SW 1271 (cell line): ENCODE measurements at regions not wholly inside any gene's neighbourhood (a gene's known extent, or its start where the extent isn't known, plus 50 kb on each side); places are given as distances from the start of the nearest gene placed in this dataset.
A peak's percentile ranks its signal among the peaks of the same experiment; 100 is the strongest.

Experiments used
- DNase-seq, 2 experiments: peaks; one replicate each; lab custom pipeline; 2025; lab: John Stamatoyannopoulos, UW

DNA sequence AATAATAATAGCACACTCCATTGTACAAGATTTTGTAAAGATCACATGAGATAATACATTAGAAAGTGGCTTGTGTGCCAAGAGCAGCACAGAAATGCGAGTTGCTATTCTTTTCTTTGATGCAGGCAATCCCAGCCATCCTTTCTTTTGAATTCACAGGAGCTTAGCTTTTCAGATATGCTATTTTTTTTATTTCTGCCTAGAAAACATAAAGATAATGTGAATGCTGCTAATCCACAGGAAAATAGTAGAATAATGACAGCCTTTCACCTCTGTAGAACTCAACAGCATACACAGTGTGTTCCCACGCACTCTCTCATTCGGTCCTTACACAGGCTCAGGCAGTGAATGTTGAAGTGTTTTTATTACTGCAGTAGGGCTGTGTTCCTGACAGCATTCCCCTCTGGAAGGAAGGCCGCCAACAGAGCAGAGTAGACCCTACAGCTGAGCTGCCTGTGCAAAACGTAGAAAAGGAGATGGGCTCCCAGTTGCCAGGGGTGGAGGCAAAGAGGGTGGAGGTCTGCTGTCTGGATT, 138.8 kb upstream of the TAPT1 start:
- DNase-seq = no peak

GRCh38 chr4:16360694-16361262, 134.5 kb upstream of the TAPT1 start:
- peak in 1 of 2 experiments; percentile 33 for DNase-seq

GRCh38 chr4:16353165-16353564, 126.9 kb upstream of the TAPT1 start:
- DNase-seq = no peak

DNA sequence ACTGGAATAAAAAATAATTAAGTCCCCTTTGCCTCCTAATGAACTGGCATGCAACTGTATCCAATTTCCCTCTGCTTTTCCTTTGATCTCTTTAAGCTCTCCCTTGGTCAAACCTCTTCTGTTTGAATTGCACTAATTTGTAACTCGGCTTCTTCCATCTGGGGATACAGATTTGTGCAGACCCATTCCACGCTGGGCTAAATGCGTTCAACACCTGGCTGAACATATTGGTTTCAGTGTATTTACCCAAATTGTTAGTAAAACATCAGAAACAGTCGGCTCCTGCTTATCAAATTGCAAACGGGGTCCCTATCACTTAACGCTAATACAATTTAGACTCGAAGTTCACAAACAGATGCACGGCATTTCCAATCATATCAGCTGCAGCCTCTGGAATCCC, 124.9 kb upstream of the TAPT1 start:
- no peak for DNase-seq

DNA sequence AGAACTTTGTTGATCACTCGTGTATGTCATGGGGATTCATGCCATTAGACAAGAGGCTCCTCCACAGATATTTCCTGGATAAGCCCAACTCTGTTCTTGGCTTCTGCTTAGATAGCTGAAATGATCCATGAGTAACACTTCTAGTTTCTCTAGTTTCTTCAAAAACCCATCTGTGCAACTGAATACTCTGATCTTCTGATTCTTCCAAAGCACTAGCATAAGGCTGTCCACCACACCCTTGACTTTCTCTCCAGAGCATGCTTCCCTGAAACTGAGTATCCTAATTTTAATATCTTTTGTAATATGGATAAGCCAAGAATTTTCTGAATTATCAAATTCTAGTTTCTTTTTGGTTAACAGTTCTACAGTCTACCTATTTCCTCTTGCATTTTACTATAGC, 118.6 kb upstream of the TAPT1 start:
- no peak for DNase-seq

DNA sequence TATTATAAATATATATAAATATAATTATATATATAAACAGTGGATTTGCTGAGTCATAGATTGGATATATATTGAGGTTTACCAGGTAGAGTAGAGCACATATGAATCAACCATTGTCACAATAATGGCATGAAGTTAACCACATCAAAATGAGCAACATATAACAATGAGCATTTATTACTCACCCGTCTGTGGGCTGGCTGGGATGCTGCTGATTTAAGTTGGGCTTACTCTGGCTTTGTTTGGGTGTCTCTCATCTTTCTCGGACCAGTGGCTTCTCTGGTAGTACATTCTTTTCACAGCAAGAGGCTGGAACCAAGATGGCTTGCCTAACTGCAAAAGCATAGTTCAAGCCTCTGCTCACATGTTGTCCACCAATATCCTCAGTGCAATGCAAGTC, 111.7 kb upstream of the TAPT1 start:
- no peak for DNase-seq

DNA sequence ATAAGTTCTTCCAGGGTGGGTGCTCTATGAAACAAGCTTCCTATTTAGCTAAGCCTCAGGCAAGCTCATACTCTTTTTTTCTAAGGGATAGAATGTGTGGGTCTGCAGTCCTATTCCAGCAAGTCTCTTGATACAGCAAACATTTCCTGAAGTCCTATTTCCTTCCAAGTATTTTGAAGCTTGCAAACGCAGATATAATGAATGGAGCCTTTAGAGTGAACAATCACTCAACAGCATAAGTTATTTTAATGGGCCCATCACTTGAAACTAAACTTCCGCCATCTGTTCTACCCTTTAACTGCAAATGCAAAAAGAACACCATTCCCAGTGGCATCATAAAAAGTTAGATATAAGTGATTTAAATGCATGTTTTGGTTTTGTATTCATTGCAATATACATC, 108.3 kb upstream of the TAPT1 start:
- DNase-seq = no peak

DNA sequence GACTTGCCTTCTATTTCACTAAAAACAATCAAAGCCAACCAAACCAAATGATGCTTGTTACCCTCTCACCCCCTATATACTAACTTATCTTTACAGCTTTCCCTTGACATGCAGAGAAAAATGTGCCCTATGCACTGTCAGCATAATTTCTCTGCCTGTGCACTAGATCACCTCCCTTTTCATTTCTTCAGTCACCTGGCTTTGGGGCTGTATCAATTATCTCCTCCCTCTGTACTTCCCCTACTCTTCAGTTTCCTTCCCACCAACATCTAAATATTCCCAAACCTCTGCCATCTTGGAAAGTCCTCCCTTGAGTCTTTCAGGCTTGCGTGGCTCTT, 103.5 kb upstream of the TAPT1 start:
- DNase-seq = no peak

DNA sequence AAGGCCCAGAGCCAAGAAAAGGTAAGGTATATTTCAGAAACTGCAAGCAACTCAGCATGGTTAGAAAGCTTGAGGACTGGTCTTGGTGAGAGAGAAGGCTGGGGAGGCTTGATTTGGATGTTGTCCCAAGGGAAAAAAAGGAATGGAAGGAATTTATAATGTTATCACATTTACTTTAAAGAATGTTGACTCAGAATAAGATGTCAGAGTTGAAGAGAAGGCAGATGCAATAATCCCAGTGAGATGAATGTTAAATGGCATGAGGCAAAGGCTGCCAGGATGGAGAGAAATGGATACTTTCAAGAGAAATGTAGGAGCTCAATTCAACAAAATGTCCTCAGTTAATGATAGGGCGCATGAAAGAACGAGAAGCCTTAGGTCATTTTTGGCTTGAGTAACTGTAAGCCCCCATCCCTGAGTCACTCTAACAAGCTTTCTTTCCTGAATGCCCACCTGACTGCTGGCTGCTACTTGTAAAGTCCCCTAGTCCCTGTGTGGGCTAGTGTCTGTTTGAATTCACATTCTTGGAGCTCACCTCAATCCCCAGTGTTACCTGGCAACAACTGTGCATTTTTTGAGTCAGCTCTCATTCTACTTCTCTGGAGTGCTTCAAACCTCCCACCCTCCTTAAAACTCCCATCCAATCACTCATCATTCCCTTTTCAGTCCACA, 103.0 kb upstream of the TAPT1 start:
- DNase-seq = no peak

GRCh38 chr4:16322183-16322582, 95.9 kb upstream of the TAPT1 start:
- no peak for DNase-seq

GRCh38 chr4:16315456-16315855, 89.2 kb upstream of the TAPT1 start:
- no peak for DNase-seq

- no peak for DNase-seq
Measured at GRCh38 chr4:16310606-16311005, 84.3 kb upstream of the TAPT1 start.

- no peak for DNase-seq
Measured at GRCh38 chr4:16302648-16303047, 76.4 kb upstream of the TAPT1 start.

- DNase-seq = no peak
Measured at GRCh38 chr4:16297003-16297402, 70.7 kb upstream of the TAPT1 start.

DNA sequence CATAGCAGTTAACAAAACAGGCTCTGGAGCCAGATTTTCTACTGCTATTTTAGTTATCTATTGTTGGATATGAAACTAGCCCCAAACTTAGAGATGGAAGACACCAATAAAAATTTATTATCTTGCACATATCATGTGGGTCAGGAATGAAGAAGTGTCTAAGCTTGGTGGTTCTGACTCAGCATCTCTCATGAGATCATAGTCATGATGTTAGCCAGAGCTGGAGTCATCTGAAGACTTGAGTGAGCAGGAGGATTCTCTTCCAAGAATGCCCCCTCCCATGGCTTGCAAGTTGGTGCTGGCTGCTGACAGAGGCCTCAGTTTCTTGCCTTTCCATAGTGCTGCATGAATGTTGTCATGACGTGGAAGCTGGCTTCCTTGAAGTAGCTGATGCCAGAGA, 68.2 kb upstream of the TAPT1 start:
- DNase-seq = no peak

DNA sequence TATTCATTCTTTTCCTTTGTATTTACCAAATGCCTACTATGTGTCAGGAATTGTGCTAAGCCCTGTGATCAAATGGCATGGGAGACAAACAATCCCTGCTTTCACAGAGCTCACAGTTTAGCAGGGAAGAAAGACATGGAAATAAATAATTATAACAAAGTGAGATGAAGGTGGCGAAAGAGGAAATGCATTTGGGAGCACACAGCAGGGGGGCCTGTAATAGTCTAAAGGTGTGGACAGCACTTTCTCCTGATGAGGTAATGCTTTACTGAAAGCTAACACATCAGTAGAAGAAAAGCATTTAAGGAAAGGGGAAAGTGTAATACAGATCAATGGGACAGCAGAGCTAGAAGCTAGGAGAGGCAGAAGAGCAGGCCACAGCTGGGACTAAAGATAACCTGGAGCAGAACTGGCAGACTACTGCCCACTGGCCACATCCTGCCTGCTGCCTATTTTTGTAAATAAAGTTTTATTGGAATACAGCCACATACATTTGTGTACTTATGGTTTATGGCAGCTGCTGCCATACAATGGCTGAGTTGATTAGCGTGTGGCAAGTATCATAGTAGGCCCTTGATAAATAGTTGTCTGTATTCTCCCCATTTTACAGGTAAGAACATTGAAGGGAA, 67.1 kb upstream of the TAPT1 start:
- DNase-seq = no peak

GRCh38 chr4:16292585-16292984, 66.3 kb upstream of the TAPT1 start:
- DNase-seq = no peak

- DNase-seq = no peak
Measured at GRCh38 chr4:16290681-16291420, 64.6 kb upstream of the TAPT1 start.

DNA sequence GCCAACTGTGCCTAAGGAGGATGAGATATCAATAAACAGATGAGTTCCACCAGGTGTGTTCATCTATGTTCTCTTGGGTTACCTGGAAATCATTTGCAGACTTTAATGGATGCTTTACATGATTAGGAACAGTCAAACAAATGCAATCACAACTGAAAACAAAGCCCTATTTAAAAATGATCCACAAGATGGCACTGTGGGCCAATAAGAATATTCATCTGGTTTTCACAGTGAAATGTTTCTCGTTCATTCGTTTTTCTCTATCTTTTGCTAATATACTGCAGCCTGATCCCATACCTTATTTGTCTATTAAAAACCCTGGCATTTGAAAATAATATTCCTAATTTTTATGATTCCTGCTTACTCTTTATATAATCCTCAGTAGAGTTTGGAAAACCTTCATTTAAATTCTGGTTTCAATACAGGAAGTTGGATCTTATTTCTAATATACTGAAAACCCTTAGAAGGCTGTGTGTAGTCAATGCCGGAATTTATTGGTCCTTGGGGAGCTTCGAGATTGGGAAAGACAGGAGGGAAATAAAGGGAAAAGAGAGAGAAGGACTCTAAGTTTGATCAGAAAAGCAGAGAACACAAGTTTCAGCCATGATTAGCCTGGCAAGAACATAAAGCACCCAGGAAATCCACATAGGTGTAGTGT, 63.8 kb upstream of the TAPT1 start:
- DNase-seq = peak in 1 of 2 experiments; percentile 23

- no peak for DNase-seq
Measured at GRCh38 chr4:16284050-16284449, 57.8 kb upstream of the TAPT1 start.

GRCh38 chr4:16278178-16278577, 51.9 kb upstream of the TAPT1 start:
- no peak for DNase-seq
